IMR-90 (cell line): ENCODE measurements at regions not wholly inside any gene's neighbourhood (a gene's known extent, or its start where the extent isn't known, plus 50 kb on each side); places are given as distances from the start of the nearest gene placed in this dataset.

Experiments
- ATAC-seq: fragments of 200-7000 bp; cut with Tn5 transposase; 2 replicates; pipeline ENCODE4 v1.9.1; 2020; ENCODE audit warnings: low read depth, mild to moderate bottlenecking, moderate library complexity
- BruUV-seq: library from RNA; stranded (reverse); fragments of 400-500 nt; replicated peaks from 2 replicates; lab custom pipeline; 2021; lab: Mats Ljungman, UMichigan
- CTCF ChIA-PET: fragments of 300-600 bp; formaldehyde crosslinking; extraction: SDS; loops from one replicate; lab custom pipeline; 2021; ENCODE audit warnings: antibody characterized with exemption; lab: Yijun Ruan, JAX
- POLR2A ChIA-PET: fragments of 300-600 bp; sonication (Branson Sonifier 250); formaldehyde crosslinking; loops from one replicate; lab custom pipeline; 2022; ENCODE audit warnings: antibody characterized with exemption; ENCODE audit not compliant: unreplicated experiment; lab: Charles Lee
- DNase-seq: peaks from one replicate; pipeline ENCODE4 v3.0.0; 2013
- H2AFZ ChIP-seq: replicated peaks from 2 replicates; pipeline ENCODE3; 2013; ENCODE audit warnings: low read length, mild to moderate bottlenecking; ENCODE audit not compliant: poor library complexity
- H2AK5ac ChIP-seq: 2 replicates; pipeline ENCODE4 v1.6.1; 2013; ENCODE audit warnings: low read depth, low read length, inconsistent platforms
- H2AK9ac ChIP-seq: replicated peaks from 2 replicates; pipeline ENCODE3; 2013; ENCODE audit warnings: mild to moderate bottlenecking, low read depth, low read length, moderate library complexity; ENCODE audit not compliant: poor library complexity
- H2BK120ac ChIP-seq: 2 replicates; pipeline ENCODE4 v1.6.1; 2013; ENCODE audit warnings: low read depth, low read length, inconsistent platforms
- H2BK15ac ChIP-seq: 3 replicates; pipeline ENCODE4 v1.6.1; 2013; ENCODE audit warnings: low read depth, low read length, inconsistent platforms
- H2BK20ac ChIP-seq: 2 replicates; pipeline ENCODE4 v1.6.1; 2013; ENCODE audit warnings: low read depth, mild to moderate bottlenecking, inconsistent platforms, low read length, moderate library complexity
- H2BK5ac ChIP-seq: 2 replicates; pipeline ENCODE4 v1.6.1; 2013; ENCODE audit warnings: mild to moderate bottlenecking, low read depth, low read length, inconsistent platforms; ENCODE audit not compliant: poor library complexity, severe bottlenecking
- H3K14ac ChIP-seq: replicated peaks from 2 replicates; pipeline ENCODE4 v1.6.1; 2013; ENCODE audit warnings: low read depth, low read length, inconsistent platforms
- H3K18ac ChIP-seq: 2 replicates; pipeline ENCODE4 v1.6.1; 2013; ENCODE audit warnings: low read depth, low read length, control low read depth
- H3K23ac ChIP-seq: 2 replicates; pipeline ENCODE4 v1.6.1; 2013; ENCODE audit warnings: low read depth, low read length, inconsistent platforms
- H3K27ac ChIP-seq: 2 replicates; pipeline ENCODE4 v1.5.1; 2013; ENCODE audit warnings: mild to moderate bottlenecking, control low read depth, low read length; ENCODE audit not compliant: insufficient read depth
- H3K27me3 ChIP-seq: 2 replicates; pipeline ENCODE4 v1.6.1; 2013; ENCODE audit warnings: low read length; ENCODE audit not compliant: control insufficient read depth, insufficient read depth
- H3K36me3 ChIP-seq: 2 replicates; pipeline ENCODE4 v1.6.1; 2013; ENCODE audit warnings: low read length, mixed read lengths; ENCODE audit not compliant: control insufficient read depth, insufficient read depth
- H3K4ac ChIP-seq: 2 replicates; pipeline ENCODE4 v1.6.1; 2013; ENCODE audit warnings: low read depth, low read length, inconsistent platforms
- H3K4me1 ChIP-seq: 2 replicates; pipeline ENCODE4 v1.6.1; 2013; ENCODE audit warnings: low read length, mixed read lengths; ENCODE audit not compliant: control insufficient read depth, insufficient read depth
- H3K4me2 ChIP-seq: 2 replicates; pipeline ENCODE4 v1.6.1; 2013; ENCODE audit warnings: low read depth, mild to moderate bottlenecking, control low read depth, low read length, moderate library complexity
- H3K4me3 ChIP-seq: 2 replicates; pipeline ENCODE4 v1.5.1; 2013; ENCODE audit warnings: low read depth, mild to moderate bottlenecking, control low read depth, low read length, moderate library complexity; ENCODE audit not compliant: insufficient read depth
- H3K56ac ChIP-seq: 2 replicates; pipeline ENCODE4 v1.6.1; 2013; ENCODE audit warnings: low read length, inconsistent platforms; ENCODE audit not compliant: insufficient read depth; ENCODE audit errors: extremely low read depth
- H3K79me1 ChIP-seq, 2 experiments: 2 replicates each; pipeline ENCODE4 v1.6.1; 2013; ENCODE audit warnings: low read length in 2 of 2, inconsistent platforms in 1 of 2, low read depth in 1 of 2
- H3K9ac ChIP-seq: 2 replicates; pipeline ENCODE4 v1.6.1; 2013; ENCODE audit warnings: low read depth, low read length, control low read depth
- H3K9me1 ChIP-seq: 2 replicates; pipeline ENCODE4 v1.6.1; 2013; ENCODE audit warnings: low read length, inconsistent platforms; ENCODE audit not compliant: insufficient read depth
- H3K9me3 ChIP-seq: 2 replicates; pipeline ENCODE4 v1.6.1; 2013; ENCODE audit warnings: low read length; ENCODE audit not compliant: control insufficient read depth, insufficient read depth
- H4K20me1 ChIP-seq: 2 replicates; pipeline ENCODE4 v1.6.1; 2013; ENCODE audit warnings: low read length, inconsistent platforms; ENCODE audit not compliant: insufficient read depth
- H4K5ac ChIP-seq: 2 replicates; pipeline ENCODE4 v1.6.1; 2013; ENCODE audit warnings: mild to moderate bottlenecking, low read depth, low read length, control low read depth
- H4K8ac ChIP-seq, 2 experiments: 2 replicates each; pipeline ENCODE4 v1.6.1; 2013; ENCODE audit warnings: low read depth in 2 of 2, low read length in 2 of 2, control low read depth in 1 of 2, inconsistent platforms in 1 of 2
- H4K91ac ChIP-seq: 2 replicates; pipeline ENCODE4 v1.6.1; 2013; ENCODE audit warnings: low read depth, low read length, inconsistent platforms; ENCODE audit not compliant: insufficient read depth
- CEBPB ChIP-seq: IDR thresholded peaks from 2 replicates; pipeline ENCODE4 v1.6.1; 2012; ENCODE audit warnings: low read depth, low read length, improper control_type of control experiment
- CHD1 ChIP-seq: IDR thresholded peaks from 2 replicates; pipeline ENCODE4 v1.6.1; 2012; ENCODE audit warnings: low read depth, low read length, improper control_type of control experiment
- FOS ChIP-seq: fragments of 150-350 bp; IDR thresholded peaks from 2 replicates; pipeline ENCODE4 v1.6.1; 2016; ENCODE audit warnings: low read depth, low read length
- MAFK ChIP-seq: IDR thresholded peaks from 2 replicates; pipeline ENCODE4 v1.6.1; 2012; ENCODE audit warnings: low read depth, low read length, improper control_type of control experiment
- NFE2L2 ChIP-seq: fragments of 150-350 bp; IDR thresholded peaks from 2 replicates; pipeline ENCODE4 v1.6.1; 2016; ENCODE audit warnings: low read depth, mild to moderate bottlenecking, low read length
- RCOR1 ChIP-seq: IDR thresholded peaks from 2 replicates; pipeline ENCODE4 v1.6.1; 2012; ENCODE audit warnings: mild to moderate bottlenecking, low read length, improper control_type of control experiment; ENCODE audit not compliant: insufficient replicate concordance
- RFX5 ChIP-seq: IDR thresholded peaks from 2 replicates; pipeline ENCODE4 v1.8.0; 2012; ENCODE audit warnings: low read depth, mild to moderate bottlenecking, low read length, moderate library complexity
- WGBS, 2 experiments: methylation state at CpG; one replicate each; pipeline versions ENCODE4 v1.1.5 to v1.1.7; 2013; ENCODE audit warnings: missing lambda C conversion rate in 2 of 2; ENCODE audit not compliant: insufficient read length in 1 of 2; ENCODE audit errors: extremely low coverage in 2 of 2; 5-methylcytosine and 5-hydroxymethylcytosine counted together
- dilution Hi-C: fragments of 300-500 bp; cut with HindIII; formaldehyde crosslinking; loops from one replicate; pipeline ENCODE4 v1.14.3; 2018; ENCODE audit warnings: low sequenced_read_pairs; ENCODE audit not compliant: unreplicated experiment
- in situ Hi-C: fragments of 300-500 bp; cut with MboI; formaldehyde crosslinking; loops from 3 replicates; pipeline ENCODE4 v1.14.3; 2019; ENCODE audit warnings: low sequenced_read_pairs, inconsistent platforms, mixed read lengths
- intact Hi-C: fragments of 100-400 bp; cut with micrococcal nuclease; formaldehyde crosslinking; loops from 2 replicates; pipeline ENCODE4 v1.10.0; 2022

DNA sequence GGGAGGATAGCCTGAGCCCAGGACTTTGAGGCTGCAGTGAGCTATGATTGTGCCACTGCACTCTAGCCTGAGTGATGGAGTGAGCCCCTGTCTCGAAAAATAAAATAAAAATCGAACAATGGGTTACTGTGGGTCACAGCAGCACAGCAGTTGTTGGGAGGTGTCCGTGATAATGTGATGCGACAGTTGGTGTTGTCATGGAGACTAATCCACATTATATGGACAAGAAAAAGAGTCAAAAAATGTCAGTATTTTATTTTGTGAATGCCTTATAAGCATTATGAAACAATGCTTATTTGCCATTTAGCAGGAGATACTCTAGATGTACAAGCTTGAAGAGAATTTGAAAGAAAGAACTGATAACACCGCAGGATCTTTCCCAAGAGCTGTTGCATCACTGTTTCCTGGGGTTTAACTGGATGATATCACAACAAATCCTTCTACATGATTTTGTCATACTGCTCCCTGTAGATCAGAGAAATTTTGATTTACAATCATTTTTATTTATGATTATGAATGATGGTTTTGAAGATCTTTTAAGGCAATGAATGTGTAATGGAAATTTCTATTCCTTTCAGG lies 195.4 kb downstream of the BAMBI start:
- no peak overlapping the region for H3K4ac ChIP-seq
- H3K4me3 ChIP-seq, result no peak overlapping the region
- no peak overlapping the region for H2AK9ac ChIP-seq
- ChIA-PET POLR2A (no interaction called here), CTCF (interaction anchor here (0.6 kb wide), 2 partner anchors 145 to 1608 kb away, joined by 3 read pairs; no protein-coding TSS in a partner anchor)
- no peak overlapping the region for H2BK120ac ChIP-seq
- no peaks in the 10 kb centered on the region for H3K79me1 ChIP-seq
- H2AFZ ChIP-seq, result no peak overlapping the region
- intact Hi-C loops (no loop called here), in situ Hi-C loops (no loop called here), dilution Hi-C loops (no loop called here)
- H3K9me3 ChIP-seq, result no peaks in the 10 kb centered on the region
- no peaks in the 10 kb centered on the region for H4K20me1 ChIP-seq
- H3K9me1 ChIP-seq, result no peaks in the 10 kb centered on the region
- H3K36me3 ChIP-seq, result no peaks in the 10 kb centered on the region
- no peak overlapping the region for H3K56ac ChIP-seq
- BruUV-seq, result no TSS peak
- peak; percentile 35 for DNase-seq
- no peak overlapping the region for H4K91ac ChIP-seq
- H3K27ac ChIP-seq, result no peak overlapping the region
- no peak overlapping the region for H3K4me2 ChIP-seq
- TF ChIP-seq CEBPB, result peak; percentile 74
- no peak for TF ChIP-seq CHD1
- no peak for TF ChIP-seq RCOR1
- TF ChIP-seq FOS, result no peak
- TF ChIP-seq NFE2L2, result no peak
- no peak for TF ChIP-seq RFX5
- TF ChIP-seq MAFK, result no peak
- no peak overlapping the region for H3K23ac ChIP-seq
- H4K8ac ChIP-seq, result no peak overlapping the region
- ATAC-seq, result no peak
- H3K14ac ChIP-seq, result no peak overlapping the region
- H4K5ac ChIP-seq, result no peak overlapping the region
- H2AK5ac ChIP-seq, result no peak overlapping the region
- H2BK5ac ChIP-seq, result no peak overlapping the region
- no peaks in the 10 kb centered on the region for H3K4me1 ChIP-seq
- H3K18ac ChIP-seq, result no peak overlapping the region
- H3K27me3 ChIP-seq, result peaks cover 2% of the 10 kb centered on the region; the same call in 1 of the 2 replicates
- no peak overlapping the region for H2BK15ac ChIP-seq
- H2BK20ac ChIP-seq, result no peak overlapping the region
- no CpG with 5 or more reads among the region's 5 CpGs for WGBS, 2 experiments
- no peak overlapping the region for H3K9ac ChIP-seq
